ENCODE measurements at regions not wholly inside any gene's neighbourhood (a gene's known extent, or its start where the extent isn't known, plus 50 kb on each side); places are given as distances from the start of the nearest gene placed in this dataset.

DNA sequence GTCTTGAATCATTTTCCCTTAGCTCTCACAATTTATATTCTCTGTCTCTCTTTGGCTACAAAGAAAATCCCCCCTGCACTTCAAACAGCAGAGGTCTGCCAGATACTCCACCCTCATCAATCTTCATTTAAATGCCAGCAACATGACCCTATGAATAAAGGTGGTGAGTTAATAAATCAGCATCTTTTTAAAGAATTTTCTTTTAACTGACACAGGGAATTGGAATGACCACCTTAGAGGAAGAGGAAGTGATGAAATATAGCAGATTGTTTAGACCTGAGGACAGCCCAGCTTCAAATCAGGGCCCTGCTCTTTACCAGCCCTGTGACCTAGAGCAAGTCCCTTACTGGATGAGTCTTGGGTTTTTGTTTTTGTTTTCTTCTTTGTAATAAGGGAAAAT, 223.1 kb upstream of the PAPPA start:
- no peak for TF ChIP-seq GATA2 (IDR thresholded peaks at IDR 0.05; ENCODE audit: low read depth, low read length)
- TF ChIP-seq GATA3 (IDR thresholded peaks at IDR 0.05; ENCODE audit: low read depth, low read length) = no peak

Data from SH-SY5Y (cell line).